HG02870 (cell line): ENCODE measurements at regions not wholly inside any gene's neighbourhood (a gene's known extent, or its start where the extent isn't known, plus 50 kb on each side); places are given as distances from the start of the nearest gene placed in this dataset.
"Not testable (repeated sequence)": the region's sequence is repeated elsewhere in the genome, so short reads cannot be mapped to it uniquely, and the experiment has no call there.

Experiments used
- ATAC-seq: cut with Tn5 transposase; IDR thresholded peaks from one replicate; pipeline ENCODE4 v1.9.1; 2021; ENCODE audit warnings: mild to moderate bottlenecking, moderate library complexity; ENCODE audit not compliant: unreplicated experiment

DNA sequence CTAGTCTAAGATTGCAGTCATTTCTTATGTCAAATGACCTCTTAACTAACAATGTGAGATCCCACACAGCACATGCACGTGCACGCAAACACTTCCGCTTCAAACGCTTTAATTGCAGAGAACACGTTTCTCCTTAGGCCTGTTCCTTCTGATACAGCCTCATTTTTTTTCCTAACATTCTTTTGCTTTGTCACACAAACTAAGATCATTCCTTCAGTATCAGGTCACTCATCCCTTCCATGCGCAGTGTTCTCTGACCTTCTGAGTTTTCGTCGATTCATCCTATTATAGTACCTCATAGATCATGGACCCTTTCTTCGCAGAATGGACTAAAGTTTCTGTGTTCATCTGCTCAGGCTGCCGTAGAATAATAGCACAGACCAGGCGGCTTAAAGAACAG lies 327.1 kb upstream of the CDH19 start:
- no peak for ATAC-seq

DNA sequence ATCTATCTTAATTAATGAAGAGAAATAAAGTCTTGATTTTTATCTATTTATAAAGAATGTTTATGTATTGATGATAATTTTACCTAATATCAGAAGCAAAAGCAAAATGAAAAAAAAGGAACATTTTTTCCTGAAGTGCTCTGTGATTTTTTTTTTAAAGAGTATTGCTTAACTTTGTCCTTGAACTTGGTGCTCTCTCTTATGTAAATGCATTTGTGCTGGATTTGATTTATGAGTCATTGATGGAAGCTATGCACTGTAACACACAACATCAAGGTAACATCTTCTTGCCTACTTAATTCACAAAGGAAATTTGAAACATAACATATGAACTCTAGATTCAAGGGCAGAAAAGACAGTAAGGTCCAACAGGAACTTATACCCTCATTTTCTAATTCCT lies 312.9 kb upstream of the CDH19 start:
- ATAC-seq = no peak

DNA sequence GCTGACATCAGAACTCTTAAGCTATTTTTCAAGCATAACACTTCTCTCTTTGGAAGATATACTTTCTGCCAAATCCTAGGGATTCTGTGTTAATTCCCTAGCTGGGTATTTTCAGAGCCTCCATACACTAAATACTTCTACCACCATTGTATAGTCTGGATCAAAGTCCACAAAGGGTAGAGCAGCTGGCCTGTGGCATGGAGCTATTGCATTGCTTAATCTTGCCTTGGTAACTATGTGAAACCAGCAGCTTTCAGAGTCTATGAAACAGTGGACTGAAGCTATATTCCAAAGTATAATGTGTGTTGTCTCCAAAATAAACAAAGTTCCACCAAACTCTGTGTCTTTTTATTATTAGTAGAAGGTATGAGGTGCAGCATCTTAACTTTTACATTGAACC lies 296.9 kb upstream of the CDH19 start:
- no peak for ATAC-seq

DNA sequence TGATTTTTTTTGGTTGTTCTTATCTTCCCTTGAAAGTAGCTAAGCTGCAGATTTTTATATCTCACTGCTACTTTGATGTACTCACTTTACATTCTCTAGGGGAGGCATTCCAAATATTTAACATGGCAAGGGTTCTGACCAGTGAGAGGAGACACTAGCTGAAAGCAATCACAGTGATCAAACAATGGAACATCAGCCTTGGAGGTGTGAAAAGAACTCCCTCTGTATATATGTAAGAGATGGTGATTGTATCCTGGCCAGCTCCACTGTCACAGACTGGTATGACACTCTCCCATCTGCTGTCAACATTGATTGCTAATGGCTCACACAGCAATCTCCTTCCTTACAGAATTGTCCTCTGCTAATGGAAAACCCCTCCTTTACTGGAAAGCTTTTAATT lies 291.7 kb upstream of the CDH19 start:
- no peak for ATAC-seq

DNA sequence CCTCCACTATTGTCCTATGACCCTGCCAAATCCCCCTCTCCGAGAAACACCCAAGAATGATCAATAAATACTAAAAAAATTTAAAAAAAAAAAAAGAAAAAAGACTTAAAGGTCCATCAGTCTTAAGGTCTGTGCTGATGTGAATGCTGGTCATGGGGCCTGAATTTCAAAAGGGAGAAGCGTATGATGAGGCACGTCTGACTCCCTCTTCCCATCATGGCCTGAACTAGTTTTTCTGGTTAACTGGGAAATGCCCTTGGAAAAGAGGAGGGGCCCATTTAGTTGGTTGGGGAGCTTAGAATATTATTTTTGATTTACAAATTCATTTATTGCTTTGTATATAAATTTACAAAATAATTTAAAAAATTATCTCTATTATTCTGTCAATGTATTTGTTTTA lies 291.0 kb upstream of the CDH19 start:
- ATAC-seq = no peak

DNA sequence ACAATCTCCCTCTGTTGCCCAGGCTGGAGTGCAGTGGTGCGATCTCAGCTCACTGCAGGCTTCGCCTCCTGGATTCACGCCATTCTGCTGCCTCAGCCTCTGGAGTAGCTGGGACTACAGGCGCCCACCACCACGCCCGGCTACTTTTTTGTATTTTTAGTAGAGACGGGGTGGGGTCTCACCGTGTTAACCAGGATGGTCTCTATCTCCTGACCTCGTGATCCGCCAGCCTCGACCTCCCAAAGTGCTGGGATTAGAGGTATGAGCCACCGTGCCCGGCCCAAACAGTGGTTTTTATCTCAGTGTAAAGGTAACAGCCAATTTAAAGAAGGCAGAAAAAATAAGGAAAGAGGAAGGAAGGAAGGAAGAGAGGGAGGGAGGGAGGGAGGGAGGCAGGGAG lies 288.5 kb upstream of the CDH19 start:
- not testable (repeated sequence) for ATAC-seq

DNA sequence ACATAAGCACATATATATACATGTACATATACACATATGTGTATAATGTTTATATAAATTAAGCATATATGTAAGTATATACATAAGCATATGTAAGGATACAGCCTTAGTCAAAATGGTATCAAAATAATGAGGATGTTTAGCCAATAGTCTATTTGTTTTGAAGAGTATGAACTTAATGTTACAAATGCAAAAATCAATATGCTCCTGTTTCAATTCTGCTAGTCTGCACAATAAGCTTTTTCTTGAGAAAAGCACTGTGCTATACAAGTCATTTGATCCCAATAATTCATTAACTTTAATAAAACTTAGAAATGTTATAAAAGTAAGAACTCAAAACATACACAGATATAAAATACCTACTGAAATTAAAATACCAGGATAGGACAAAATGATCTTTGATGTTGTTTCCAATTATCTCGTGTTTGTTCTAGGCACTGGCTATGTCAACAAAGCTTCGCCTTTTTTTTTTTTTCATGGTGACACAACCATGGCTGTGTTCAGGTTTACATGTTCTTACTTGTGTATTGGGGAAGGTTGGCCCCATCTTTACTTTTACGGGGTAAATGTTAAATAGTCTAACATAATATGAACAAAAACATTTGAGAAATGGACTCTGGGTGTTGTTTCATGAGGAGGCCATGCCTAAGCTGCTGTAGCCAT lies 271.1 kb upstream of the CDH19 start:
- ATAC-seq = no peak

DNA sequence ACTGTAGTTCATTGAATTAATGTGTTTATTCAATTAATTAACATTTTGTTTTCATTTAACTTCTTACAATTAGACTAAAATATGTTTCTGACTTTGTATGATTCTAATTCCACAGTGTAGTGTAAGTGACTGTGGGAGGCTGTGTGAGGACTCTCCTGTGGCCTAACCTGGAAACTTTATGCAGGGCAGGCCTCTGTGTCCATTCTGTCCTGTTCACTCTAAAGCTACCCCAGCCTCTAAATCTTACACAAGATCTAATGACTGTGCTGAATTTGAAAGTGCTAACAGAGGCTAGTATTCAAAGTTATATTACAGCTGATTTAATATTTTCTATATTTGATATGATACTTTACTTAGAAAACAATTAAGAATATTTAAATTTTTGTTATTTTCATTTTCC lies 270.5 kb upstream of the CDH19 start:
- no peak for ATAC-seq

DNA sequence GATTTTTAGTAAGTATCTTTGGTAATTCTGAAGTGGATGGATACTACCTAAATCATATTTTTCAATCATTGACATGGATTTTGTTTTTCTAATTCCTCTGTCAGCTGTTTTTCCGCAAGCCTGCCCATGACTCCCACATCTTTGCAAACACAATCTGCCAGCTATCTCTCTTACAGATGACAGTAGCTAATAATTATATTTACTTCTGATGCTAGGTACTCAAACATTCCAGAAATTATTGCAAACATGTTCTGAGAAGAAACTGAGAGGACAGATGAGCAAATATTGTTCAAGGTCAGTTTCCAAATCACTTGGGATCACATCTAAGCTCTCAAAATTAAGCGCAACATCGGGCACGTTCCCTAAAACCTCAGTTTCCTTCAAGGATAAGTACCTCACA lies 270.0 kb upstream of the CDH19 start:
- no peak for ATAC-seq

DNA sequence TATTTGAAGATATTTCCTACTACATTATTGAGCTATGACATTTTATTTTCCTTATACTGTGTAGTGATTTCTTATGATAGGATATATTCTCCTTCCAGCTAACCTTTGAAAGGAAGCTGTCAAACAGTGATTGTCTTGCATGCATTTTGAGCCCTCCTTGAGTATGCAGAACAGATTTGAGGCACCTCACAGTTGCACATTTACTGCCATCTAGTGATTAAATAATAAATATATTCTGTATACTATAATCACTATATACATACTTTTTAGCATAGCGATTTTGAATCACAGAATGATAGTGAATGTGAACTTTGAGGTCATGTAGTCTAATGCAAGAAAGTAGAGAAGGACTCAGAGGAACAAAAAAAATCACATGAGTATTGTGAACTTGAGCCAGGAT lies 268.4 kb upstream of the CDH19 start:
- no peak for ATAC-seq

DNA sequence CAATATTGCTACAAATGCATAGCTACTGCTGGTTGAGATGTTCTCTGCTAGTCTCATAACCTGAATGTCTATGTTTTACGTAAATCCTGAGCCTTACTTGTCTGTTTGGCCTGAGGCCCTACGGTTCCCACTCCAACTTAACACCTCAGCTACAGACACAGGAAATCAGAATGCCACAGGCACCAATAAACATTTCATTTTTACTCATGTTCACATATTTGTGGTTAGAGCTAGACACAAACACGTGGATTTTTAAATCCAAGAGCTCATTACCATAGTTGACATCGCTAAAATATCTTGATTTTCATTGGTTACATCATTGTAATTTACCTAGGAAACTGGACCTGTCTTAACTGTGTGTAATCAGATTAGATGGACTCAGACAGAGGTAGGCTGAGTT lies 263.8 kb upstream of the CDH19 start:
- no peak for ATAC-seq

DNA sequence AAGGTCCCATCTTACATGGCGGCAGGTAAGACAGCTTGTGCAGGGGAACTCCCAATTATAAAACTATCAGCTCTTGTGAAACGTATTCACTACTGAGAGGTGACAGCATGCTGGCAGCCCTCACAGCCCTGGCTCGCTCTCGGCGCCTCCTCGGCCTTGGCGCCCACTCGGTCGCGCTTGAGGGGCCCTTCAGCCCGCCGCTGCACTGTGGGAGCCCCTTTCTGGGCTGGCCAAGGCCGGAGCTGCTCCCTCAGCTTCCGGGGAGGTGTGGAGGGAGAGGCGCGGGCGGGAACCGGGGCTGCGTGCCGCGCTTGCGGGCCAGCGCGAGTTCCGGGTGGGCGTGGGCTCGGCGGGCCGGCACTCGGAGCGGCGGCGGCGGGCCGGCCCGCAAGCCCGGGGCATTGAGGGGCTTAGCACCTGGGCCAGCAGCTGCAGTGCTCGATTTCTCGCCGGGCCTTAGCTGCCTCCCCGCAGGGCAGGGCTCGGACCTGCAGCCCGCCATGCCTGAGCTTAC lies 262.6 kb upstream of the CDH19 start:
- ATAC-seq = not testable (repeated sequence)

DNA sequence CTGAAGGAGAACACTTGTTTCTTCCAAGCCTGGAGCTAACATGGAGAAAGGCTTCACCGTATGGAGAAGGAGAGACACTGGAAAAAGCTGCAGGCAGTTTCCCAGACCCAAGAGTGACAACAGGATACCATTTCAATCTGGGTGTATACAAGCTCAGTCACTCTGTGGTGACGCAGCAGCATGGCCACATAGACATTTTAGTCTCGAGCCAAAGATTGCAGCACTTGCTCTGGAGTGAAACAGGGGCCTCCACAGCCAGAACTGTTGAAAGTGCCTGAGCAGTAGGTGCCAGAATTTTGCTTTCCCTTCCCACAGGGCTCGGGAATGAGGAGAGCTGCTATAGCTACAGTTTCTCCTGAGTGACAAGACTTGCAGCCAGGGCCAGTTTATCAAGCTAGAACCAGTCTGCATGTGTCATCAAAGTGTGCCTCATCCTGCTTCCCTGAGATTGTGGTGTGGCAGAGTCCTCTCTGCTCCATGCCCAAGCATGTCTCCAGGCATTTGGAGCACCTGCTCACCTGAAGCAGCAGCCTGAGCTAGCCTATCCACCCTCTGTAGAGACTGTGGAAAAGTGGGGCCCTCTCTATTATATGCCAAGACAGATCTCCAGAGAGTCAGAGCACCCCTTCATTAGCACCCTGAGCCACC lies 234.6 kb upstream of the CDH19 start:
- no peak for ATAC-seq

DNA sequence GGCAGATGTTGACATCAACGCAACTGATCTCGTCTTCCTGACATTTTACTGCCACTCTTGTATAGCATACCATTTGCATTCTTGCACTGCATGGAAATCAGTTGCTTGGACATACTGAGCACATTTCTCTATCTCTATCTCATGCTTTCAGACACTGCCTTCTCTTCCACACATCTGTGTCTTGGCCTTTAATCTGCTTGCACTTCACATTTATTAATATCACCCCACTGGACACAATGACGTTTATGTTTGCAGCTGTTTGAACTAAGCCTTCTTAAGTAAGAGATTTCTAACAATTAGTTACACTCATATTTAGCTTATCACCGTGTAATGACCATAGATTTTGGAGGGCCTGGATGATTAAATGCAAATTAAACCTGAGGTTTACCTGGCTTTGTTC lies 229.8 kb upstream of the CDH19 start:
- ATAC-seq = no peak

DNA sequence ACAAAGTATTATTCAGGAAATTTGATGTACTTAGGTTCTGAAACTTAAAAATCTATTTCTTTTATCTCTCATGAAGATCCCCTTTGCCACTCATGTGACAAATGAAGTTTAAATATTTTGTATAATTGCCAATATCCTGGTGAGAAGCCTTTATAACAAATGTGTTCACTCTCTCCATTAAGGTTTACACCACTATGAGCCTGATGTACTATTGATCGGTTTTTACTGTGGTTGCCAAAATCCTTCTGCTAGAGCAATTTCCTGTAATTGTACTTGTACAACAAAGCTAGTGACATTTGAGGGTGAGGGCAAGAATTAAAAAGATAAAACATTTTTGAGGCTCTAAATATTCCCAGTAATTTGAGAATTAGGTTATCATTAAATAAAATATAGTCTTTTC lies 222.3 kb upstream of the CDH19 start:
- no peak for ATAC-seq

DNA sequence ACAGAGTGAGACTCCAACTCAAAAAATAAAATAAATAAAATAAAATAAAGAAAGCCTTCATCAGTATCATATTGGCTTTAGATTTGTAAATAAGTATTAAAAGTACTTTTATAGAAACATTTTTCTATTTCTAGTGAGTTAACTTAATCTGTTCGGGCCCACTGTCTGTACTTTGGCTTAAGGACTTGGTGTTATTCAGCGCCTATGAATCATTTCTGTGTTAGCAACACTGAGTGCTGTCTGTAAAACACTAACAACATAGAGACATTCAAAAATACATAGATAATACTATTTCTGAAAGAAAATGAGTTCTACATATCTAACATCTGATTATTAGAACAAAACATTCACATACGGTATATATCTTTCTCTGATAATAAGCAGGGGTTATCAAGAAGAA lies 221.5 kb upstream of the CDH19 start:
- no peak for ATAC-seq

DNA sequence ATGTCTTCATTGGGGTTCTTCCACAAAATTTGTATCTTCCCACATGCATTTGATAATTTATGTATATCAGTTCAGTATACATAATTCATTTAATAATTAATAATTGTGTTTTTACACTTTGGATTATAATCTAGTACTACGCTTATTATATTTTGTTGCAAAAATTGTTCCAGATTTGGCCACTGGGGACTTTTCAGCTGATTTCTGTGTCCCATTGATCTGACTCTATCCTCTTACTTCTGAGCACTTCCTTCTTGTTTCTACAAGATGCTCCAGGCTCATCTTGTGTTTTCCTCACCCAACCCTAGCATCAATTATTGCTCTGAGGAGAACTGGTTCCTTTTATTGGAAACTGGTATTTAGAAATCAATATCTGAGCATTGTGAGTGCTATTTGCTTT lies 215.3 kb upstream of the CDH19 start:
- no peak for ATAC-seq

DNA sequence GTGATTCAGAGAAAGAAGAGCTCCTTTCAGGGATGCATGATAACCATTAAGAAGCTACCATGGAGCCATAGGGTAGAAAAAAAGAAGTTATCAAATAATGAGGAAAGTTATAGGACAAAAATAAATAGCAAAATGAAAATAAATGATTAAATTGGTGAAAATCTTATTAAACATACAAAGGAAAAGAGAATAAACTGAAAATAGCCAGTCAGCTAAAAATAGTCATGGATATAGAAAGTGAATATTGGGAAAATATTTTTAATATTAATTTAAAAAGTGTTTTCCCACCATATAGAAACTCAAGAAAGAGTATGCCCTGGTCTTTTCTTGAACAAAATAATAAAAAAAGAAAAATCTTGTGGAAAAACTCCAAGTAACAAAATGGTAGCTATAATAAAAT lies 209.2 kb upstream of the CDH19 start:
- ATAC-seq = no peak

DNA sequence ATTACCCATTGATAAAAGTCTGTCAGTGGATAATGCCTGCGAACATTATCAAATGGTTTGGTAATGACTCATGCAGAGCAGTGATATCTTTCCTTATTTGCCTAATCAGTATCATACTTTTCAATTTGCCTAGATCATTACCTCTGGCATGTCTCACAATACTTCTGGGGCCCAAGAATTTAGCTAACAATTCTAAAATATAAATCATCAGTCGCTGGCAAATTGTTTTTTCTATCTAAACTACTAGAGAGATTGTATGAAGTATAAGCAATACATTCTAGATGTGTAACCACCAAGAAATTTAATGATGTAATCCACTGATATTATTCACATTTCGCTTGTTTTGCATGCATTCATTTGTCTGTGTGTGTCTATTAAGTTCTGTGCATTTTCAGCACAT lies 191.2 kb upstream of the CDH19 start:
- no peak for ATAC-seq

DNA sequence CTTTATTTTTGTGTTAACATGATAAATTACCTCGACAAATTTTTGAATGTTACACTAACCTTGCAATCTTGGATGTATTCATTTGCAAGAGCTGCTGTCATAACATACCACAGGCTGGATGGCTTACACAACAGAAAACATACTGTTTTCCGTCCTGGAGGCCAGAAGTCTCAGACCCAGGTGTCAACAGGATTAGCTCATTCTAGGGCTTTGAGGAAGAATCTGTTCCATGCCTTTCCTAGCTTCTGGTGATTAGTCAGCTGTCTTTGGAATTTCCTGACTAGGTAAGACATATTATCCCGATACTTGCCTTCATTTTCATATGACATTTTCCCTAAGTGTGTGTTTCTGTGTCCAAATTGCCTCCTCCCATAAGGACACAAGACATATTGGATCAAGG lies 188.6 kb upstream of the CDH19 start:
- no peak for ATAC-seq

DNA sequence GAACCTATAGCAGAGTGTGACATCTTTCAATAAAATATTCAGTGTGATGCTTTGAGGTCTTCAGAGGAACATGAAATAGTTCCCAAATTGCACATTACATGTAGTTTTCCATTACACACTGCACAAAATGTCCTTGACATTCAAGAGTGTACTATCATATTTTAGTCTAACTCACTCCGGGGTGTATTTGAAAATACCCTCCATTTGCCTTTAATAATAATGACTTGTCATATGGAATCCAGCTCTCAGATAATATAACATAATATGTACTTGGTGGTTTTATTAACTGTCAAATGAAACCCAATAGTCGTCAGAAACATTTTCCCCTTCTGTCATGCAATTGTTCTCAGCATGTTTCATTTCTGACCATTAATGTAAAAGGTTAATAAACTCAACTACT lies 176.7 kb upstream of the CDH19 start:
- no peak for ATAC-seq

DNA sequence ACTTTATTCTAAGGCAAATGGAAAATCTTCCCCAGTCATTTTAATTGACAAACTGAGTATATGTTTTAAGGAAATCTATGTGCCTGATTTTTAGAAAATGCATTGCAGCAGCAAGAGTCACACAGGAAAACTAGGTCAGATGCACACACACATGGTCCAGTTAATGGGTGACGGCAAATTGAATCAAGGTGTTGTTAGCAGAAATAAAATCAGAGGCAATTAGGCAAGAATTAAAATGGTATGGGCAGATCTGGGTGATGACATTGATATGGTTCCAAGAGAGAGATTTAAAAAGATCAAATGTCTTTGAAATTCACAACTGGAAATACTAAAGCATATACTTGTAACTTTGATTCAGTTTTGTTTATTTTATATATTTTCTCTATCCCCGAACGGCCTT lies 174.2 kb upstream of the CDH19 start:
- ATAC-seq = no peak

DNA sequence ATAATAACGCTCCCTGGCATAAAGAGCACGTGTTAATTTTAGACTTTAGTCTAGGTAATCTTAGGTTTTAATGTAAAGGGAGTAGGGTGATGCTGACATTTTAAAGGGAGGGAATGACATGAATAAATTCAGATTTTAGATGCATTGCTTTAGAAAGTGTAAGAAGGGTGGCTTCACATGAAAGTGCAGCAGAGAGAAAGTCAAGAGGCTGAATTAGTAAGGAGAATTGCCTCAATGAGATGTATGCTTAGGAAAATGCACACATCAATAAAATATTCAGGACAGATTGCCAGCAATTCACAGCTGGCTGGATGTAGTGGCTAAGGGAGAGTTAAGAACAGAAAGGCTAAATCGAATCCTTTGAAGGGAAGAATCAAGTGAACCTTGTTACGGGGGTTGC lies 165.5 kb upstream of the CDH19 start:
- no peak for ATAC-seq
